ENCODE measurements at regions not wholly inside any gene's neighbourhood (a gene's known extent, or its start where the extent isn't known, plus 50 kb on each side); places are given as distances from the start of the nearest gene placed in this dataset.
A peak's percentile ranks its signal among the peaks of the same experiment; 100 is the strongest.

DNA sequence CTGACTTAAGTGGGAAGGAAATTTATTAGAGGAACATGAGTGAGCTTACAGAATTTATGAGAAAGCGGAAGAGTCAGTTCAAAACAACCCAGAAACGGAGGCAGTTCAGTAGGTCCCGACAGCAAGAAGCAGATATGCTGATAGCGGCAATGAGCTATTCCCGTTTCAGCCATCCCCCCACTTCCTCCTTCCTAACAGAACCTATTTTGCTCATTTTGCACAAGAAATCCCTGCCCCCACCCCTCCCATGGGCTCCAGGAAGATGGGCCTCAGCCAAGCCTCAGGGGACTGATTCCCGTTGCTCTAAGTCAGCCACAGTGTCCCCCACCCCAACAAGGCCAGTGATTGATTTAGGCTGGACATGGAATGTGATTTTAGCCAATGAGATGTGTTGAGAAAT is 157.5 kb downstream of the CEBPB start:
- DNase-seq: no peak
- TF ChIP-seq, protein P1, sequence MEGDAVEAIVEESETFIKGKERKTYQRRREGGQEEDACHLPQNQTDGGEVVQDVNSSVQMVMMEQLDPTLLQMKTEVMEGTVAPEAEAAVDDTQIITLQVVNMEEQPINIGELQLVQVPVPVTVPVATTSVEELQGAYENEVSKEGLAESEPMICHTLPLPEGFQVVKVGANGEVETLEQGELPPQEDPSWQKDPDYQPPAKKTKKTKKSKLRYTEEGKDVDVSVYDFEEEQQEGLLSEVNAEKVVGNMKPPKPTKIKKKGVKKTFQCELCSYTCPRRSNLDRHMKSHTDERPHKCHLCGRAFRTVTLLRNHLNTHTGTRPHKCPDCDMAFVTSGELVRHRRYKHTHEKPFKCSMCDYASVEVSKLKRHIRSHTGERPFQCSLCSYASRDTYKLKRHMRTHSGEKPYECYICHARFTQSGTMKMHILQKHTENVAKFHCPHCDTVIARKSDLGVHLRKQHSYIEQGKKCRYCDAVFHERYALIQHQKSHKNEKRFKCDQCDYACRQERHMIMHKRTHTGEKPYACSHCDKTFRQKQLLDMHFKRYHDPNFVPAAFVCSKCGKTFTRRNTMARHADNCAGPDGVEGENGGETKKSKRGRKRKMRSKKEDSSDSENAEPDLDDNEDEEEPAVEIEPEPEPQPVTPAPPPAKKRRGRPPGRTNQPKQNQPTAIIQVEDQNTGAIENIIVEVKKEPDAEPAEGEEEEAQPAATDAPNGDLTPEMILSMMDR (IDR thresholded peaks at IDR 0.05): no peak
- H3K36me3 Mint-ChIP-seq (ENCODE audit: low read depth): no peaks in the 10 kb centered on the region
- H3K27ac Mint-ChIP-seq: no peak overlapping the region
- peaks cover 12% of the 10 kb centered on the region for H3K27me3 Mint-ChIP-seq (ENCODE audit: low read depth, poor library complexity)
- H3K9me3 Mint-ChIP-seq: no peaks in the 10 kb centered on the region
- peaks cover 23% of the 10 kb centered on the region for H3K4me1 Mint-ChIP-seq
- no peak overlapping the region for H3K4me3 Mint-ChIP-seq

DNA sequence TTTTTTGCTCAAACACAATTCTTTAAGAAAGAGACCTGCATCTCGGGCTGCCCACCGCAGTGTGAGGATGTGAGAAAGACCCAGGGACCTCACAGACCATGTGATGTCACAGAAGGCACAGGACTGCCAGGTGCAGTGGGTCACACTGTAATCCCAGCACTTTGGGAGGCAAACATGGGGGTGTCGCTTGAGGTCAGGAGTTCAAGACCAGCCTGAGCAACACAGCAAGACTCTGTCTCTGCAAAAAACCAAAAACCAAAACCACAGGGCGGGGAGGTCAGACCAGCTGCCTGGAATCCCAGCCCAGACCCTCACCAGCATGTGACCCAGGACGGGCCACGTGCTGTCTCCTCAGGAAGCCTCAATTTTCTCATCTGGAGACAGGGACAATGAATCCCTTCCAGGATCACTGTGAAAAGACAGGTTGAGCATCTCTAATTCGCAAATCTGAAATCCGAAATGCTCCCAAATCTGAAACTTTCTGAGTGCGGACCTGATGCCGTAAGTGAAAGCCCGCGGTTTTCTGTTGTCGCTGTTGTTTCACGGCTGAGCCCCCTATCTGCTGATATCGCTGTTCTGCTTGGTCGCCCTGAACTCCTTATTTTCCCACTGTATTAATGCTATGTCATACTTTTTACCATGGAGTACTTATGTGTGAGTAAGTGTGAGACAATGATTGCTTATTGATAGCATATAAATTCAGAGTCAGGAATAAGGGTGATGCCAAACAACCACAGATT is 159.5 kb upstream of the PTPN1 start:
- no peak overlapping the region for H3K27ac Mint-ChIP-seq
- no peaks in the 10 kb centered on the region for H3K9me3 Mint-ChIP-seq
- no peaks in the 10 kb centered on the region for H3K36me3 Mint-ChIP-seq (ENCODE audit: low read depth)

DNA sequence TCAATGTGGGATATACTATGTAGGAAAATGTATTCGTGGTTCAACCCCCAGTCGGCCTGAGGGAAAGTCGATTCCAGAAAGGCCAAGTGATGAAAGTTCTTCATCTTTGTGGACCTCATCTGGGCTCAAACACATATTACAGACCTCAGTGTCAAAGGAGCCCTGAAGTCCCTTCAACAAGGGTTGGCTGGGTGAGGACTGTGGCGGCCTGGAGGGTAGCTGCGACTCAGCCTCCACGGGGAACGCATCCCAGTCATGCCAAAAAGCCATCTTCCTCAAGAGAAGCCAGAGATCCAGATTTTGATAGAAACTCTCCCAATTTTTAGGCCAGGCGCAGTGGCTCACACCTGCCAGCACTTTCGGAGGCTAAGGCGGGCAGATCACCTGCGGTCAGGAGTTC is 158.6 kb upstream of the PTPN1 start:
- H3K36me3 Mint-ChIP-seq (ENCODE audit: low read depth): no peaks in the 10 kb centered on the region
- H3K27me3 Mint-ChIP-seq (ENCODE audit: low read depth, poor library complexity): peaks cover 9% of the 10 kb centered on the region
- no peak overlapping the region for H3K27ac Mint-ChIP-seq
- H3K9me3 Mint-ChIP-seq: no peaks in the 10 kb centered on the region
- no peak overlapping the region for H3K4me3 Mint-ChIP-seq
- peaks cover 48% of the 10 kb centered on the region for H3K4me1 Mint-ChIP-seq
- DNase-seq: no peak
- TF ChIP-seq, protein P1 (IDR thresholded peaks at IDR 0.05): no peak

More for the DNA sequence above, 159.5 kb upstream of the PTPN1 start:
- Mint-ChIP-seq H3K27me3 (ENCODE audit: low read depth, poor library complexity) (peaks cover 6% of the 10 kb centered on the region), H3K4me3 (no peak overlapping the region), H3K4me1 (peaks cover 40% of the 10 kb centered on the region)
- no peak for DNase-seq
- TF ChIP-seq, protein P1 (IDR thresholded peaks at IDR 0.05): no peak

DNA sequence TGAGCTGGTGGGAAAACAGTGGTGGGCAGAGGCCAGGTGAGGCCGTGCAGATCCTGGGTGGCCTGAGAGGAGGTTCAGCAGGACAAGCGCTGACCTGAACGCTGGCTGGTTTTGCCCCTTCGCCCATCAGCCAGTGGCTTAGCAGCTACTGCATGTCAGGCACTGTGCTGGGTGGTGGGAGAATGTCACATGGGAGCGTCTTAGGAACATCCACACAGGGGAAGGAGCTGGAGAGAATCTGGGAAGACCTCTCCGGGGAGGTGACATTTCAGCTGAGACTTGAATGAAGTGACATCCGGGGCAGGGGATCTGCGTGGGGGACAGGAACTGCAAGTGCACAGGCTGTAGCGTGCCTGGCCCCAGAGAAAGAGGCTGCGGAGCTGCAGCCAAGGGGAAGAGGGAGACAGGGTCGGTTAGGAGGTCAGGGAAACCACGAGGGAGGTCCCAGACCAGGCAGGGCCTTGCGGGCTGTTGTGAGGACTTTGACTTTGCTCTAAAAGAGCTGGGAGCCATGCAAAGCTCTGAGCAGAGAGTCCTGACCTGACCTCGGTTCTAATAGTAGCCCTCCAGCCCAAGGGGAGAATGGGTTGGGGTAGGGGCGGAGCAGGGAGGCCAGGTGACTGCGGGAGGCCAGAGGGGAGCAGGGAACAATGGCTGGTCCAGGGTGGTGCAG is 156.8 kb upstream of the PTPN1 start:
- DNase-seq: no peak
- no peaks in the 10 kb centered on the region for H3K36me3 Mint-ChIP-seq (ENCODE audit: low read depth)

DNA sequence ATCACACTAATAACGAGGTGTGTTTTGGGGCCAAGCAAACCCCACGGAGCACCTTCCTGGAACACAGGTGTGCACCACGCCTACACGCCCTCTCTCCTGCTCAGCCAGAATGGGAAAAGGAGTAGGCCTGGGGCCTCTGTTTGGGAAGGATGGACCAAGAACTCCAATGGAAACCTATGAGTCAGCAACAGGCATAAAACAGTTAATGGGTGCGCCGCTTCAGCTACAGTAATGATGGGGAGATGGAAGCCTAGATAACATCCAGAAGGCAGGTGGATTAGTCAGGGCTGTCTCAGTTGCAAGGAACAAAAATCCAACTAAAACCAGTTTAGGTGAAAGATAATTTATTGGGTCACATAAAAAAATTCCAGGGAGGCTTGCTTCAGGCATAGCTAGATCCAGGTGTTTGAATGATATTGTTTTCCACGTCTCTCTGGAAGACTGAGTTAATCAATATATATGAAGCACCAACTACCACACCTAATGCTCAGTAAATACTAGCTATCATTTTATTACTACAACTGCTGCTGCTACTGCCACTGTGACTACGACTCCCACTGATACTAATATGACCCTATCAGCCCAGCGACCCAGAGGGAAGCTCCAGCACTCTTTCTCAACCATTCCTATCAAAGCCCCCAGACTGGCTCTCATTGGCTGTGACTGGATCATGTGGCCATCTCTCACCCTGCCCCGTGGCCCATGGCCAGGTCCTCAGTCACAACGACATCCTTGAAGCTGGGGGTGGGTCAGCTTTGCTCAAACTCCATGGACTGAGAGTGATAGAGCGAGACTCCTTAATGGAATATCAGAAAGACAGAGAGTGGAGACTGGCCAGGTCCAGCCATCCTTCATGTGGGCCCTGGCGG is 155.2 kb upstream of the PTPN1 start:
- Mint-ChIP-seq H3K36me3 (ENCODE audit: low read depth) (no peaks in the 10 kb centered on the region), H3K27ac (no peak overlapping the region), H3K27me3 (ENCODE audit: low read depth, poor library complexity) (peaks cover 19% of the 10 kb centered on the region), H3K9me3 (no peaks in the 10 kb centered on the region), H3K4me1 (peaks cover 53% of the 10 kb centered on the region), H3K4me3 (no peak overlapping the region)
- DNase-seq: no peak
- TF ChIP-seq, protein P1 (IDR thresholded peaks at IDR 0.05): no peak

More for the DNA sequence above, 156.8 kb upstream of the PTPN1 start:
- Mint-ChIP-seq H3K27ac (peak overlapping the region; percentile 82), H3K9me3 (no peaks in the 10 kb centered on the region), H3K4me1 (peaks cover 42% of the 10 kb centered on the region), H3K4me3 (no peak overlapping the region), H3K27me3 (ENCODE audit: low read depth, poor library complexity) (peaks cover 13% of the 10 kb centered on the region)
- TF ChIP-seq, protein P1 (IDR thresholded peaks at IDR 0.05): no peak
